Peyer's patch (tissue), 4 donors: ENCODE measurements at regions not wholly inside any gene's neighbourhood (a gene's known extent, or its start where the extent isn't known, plus 50 kb on each side); places are given as distances from the start of the nearest gene placed in this dataset.

ENCODE experiments used
- POLR2A ChIP-seq, 2 donors: fragments of 450-650 bp; IDR thresholded peaks; one replicate each; pipeline ENCODE4 v1.5.1; 2017; ENCODE audit warnings: antibody characterized with exemption in 2 of 2, mild to moderate bottlenecking in 2 of 2, moderate library complexity in 2 of 2
- TF ChIP-seq, protein P1 (sequence below), 6 experiments: fragments of 450-650 bp in 4 of 6; fragments of 200-600 bp in 2 of 6; sonication (generic) in 1 of 6; IDR thresholded peaks; one replicate each; pipeline ENCODE4 v1.5.1; 2017 to 2019; ENCODE audit warnings: antibody characterized with exemption in 6 of 6, mild to moderate bottlenecking in 3 of 6, moderate library complexity in 1 of 6

DNA sequence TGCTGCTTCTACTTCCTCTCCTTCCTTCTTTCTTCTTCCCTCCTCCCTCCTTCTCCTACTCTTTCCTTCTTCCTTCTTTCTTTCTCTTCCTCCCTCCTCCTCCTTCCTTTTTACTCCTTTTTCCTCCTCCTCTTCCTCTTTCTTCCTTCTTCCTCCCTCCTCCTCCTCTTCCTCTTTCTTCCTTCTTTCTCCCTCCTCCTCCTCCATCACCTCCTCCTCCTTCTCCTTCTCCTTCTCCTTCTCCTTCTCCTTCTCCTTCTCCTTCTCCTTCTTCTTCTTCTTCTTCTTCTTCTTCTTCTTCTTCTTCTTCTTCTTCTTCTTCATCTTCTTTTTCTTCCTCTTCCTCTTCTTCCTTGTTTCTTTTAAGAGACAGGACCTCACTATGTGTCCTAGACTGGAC is 224.0 kb downstream of the NR2F2 start:
- TF ChIP-seq, protein P1, sequence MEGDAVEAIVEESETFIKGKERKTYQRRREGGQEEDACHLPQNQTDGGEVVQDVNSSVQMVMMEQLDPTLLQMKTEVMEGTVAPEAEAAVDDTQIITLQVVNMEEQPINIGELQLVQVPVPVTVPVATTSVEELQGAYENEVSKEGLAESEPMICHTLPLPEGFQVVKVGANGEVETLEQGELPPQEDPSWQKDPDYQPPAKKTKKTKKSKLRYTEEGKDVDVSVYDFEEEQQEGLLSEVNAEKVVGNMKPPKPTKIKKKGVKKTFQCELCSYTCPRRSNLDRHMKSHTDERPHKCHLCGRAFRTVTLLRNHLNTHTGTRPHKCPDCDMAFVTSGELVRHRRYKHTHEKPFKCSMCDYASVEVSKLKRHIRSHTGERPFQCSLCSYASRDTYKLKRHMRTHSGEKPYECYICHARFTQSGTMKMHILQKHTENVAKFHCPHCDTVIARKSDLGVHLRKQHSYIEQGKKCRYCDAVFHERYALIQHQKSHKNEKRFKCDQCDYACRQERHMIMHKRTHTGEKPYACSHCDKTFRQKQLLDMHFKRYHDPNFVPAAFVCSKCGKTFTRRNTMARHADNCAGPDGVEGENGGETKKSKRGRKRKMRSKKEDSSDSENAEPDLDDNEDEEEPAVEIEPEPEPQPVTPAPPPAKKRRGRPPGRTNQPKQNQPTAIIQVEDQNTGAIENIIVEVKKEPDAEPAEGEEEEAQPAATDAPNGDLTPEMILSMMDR (IDR thresholded peaks at IDR 0.05) = no peak
- no peak for TF ChIP-seq POLR2A (IDR thresholded peaks at IDR 0.05)
